Activated CD8-positive, alpha-beta memory T cell treated with anti-CD3 and anti-CD28 coated beads, Interleukin-2, amount 50 U/mL, for 24 hours (primary cell): ENCODE measurements at regions not wholly inside any gene's neighbourhood (a gene's known extent, or its start where the extent isn't known, plus 50 kb on each side); places are given as distances from the start of the nearest gene placed in this dataset.
"Not testable (repeated sequence)": the region's sequence is repeated elsewhere in the genome, so short reads cannot be mapped to it uniquely, and the experiment has no call there.

ENCODE experiments used
- DNase-seq: peaks from one replicate; pipeline ENCODE4 v3.0.0-alpha.2; 2020; ENCODE audit errors: extremely low read depth

DNA sequence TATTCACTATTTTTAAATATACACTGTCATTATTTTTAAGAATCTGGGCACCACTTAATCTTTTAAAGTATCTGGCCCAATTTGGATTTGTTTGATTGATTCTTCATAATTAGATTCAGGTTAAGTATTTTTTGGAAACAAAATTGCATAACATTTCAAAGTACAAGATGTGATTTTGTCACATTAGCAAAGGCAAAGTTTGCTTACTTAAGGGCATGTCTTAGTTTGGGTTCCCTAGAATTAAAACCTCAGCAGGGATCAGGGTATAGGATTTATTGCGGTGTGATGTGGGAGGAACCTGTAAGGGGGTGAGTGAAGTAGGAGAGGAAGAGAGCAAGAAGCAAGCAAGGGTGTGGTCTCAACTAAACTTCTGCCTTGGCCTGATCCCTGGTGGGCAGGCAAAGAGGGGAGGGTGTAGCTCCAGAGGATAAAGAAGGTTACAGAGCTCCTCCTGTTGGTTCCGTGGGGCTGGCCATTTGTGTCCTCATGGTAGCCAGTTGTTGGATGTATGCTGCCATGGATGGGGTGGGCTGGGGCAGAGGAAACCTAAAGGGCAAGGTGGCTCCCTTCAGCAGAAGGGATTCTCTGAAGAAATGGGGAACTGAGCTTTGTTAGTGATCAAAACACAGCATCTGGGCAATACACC lies 668.7 kb upstream of the SLC35B3 start:
- DNase-seq: no peak

DNA sequence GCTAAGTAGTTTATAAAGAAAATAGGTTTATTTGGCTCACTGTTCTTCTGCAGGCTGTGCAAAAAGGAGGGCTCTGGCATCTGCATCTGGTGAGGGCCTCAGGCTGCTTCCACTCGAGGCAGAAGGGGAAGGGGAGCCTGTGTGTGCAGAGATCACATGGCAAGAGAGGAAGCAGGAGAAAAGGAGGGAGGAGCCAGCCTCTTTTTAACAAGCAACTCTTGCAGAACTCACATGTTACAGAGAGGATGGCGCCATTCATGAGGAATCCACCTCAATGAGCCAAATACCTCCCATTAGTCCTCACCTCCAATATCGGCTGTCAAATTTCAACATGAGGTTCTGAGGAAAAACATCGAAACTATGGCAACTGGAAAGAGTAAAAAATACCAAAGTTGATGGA lies 666.6 kb upstream of the SLC35B3 start:
- DNase-seq: no peak

DNA sequence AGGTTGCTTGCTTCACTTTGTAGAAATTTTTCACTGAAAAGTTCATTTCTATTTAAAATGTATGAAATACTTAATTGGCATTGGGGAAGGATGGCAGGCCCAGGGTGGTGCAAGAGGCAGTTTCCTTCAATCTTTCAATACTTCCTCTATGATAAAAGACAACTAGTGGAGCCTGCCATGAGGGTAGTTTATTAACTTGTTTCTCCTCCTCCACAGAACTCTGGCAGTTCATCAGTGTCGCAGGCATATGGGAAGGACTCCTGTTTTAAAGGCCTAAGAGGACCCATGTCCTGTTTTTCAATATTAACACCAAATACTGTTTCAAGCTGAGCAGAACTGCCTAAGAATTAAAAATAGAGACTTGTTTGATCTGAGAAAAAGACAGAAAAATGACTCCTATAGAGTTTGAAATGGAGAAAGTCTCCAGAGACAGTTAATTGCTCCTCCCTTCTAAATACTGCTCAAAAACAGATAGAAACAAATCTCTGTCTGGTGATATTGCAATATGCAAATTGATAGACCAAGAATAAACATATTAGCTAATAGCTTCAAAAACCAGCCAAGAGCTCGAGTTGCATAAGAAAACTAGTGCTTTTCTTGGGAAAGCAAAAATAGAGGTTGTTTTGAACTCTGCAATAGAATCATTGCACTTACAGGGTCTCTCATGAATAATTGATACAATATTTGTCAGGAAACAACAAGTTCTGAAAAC lies 665.7 kb upstream of the SLC35B3 start:
- no peak for DNase-seq

DNA sequence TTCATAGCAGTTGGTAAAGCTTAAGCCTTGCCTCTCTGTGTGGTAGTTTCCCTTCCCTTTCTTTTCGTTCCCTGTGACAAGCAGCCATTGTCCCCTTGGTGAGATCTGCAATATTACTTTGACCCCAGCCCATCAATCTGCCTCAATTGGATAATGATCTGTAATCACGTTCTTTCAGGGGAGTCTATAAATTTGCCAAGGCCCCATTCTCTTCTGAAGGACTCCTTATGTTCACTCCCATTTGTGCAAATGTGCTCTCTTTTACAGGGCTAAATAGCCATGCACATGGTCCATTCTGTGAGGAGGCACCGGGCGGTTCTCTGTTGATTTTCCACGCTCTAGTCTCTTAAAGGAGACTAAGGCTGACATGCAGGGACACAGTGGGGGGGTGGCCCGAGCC lies 660.4 kb upstream of the SLC35B3 start:
- DNase-seq: no peak

DNA sequence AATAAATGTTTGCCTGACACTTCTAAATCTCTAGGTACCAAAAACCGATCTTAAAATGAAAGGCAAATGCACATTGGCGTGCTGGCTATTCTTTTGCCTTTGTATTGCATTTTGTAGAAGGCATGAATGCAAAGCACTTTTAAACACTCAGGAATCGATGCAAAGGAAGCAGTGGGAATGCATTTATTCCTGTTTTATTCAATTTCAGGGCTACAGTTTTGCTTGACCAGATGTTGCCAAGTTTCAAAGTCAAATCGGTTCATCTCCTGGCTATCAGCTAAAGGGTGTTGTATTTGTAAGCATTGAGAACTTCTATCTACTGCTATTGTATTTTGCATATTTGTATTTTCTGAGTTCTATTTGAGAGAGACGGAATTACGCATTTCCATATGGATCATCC lies 659.8 kb upstream of the SLC35B3 start:
- no peak for DNase-seq

DNA sequence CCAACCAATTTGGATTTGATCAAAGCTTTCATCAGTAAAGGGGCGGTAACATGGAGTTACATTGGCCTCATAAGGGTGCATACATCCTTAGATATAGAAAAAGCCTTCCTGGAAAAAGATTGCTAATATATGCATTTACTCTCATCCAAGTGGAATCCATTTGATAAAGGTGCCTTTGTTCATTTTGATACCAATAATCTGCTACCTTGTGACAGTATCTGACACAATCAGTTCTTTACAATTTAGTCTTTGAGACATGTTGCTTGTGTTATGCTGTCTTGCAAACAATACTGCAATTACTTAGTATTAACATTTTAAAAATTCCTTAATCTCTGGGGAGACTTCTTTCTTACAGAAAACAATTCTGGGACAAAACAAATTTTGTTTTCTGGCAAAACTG lies 654.4 kb upstream of the SLC35B3 start:
- no peak for DNase-seq

DNA sequence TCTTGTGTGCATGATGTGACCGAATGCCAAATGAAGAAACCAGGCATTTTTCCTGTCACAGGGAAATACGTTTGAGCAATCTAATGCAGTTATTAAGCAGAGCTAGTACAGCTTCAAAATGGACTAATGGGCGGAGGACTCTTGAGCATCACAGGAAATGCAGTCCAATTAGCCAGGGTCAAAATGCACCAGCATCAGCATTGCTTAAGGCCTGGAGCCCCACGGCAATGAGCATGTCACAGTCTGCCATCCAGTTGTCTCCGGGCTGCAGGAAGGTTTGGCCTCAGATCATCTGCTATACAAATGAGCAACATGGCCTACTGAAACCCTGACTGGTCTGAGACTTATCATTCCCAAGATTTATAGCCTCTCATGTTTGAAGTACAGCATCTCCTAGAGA lies 652.1 kb upstream of the SLC35B3 start:
- DNase-seq: no peak

DNA sequence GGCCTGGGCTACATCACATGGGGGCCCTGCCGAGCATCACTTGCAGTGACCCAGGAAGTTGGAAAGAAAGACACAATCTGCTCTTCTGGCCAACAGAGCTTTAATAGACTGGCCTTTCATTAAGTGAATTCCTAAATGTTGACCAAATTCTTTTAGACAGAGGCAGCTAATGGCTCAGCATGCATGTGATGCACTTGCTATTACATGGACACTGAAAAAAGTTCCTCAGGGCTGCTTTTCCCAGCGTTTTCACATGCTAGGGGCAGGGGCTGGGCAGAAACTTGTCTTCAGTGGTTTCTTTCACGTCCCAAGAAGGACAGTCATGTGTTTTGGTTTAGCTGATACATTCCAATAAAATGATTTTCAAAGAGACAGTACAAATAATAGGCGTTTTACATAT lies 651.0 kb upstream of the SLC35B3 start:
- DNase-seq: no peak

DNA sequence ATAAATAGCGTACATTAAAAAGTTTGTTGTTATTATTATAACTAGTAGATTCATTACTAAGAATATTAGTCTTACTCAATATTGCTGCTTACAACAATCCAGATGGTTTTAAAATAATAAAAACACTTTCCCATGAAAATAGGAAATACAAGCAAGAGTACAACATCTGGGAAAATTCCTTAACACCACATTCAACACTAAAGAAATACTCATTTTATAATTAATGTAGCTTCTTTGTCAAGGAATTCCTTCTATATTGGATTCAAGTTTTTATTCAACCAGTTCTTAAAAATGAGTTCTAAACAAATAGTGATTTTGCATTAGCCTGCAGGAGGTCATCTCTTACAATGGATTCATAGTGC lies 650.3 kb upstream of the SLC35B3 start:
- no peak for DNase-seq

DNA sequence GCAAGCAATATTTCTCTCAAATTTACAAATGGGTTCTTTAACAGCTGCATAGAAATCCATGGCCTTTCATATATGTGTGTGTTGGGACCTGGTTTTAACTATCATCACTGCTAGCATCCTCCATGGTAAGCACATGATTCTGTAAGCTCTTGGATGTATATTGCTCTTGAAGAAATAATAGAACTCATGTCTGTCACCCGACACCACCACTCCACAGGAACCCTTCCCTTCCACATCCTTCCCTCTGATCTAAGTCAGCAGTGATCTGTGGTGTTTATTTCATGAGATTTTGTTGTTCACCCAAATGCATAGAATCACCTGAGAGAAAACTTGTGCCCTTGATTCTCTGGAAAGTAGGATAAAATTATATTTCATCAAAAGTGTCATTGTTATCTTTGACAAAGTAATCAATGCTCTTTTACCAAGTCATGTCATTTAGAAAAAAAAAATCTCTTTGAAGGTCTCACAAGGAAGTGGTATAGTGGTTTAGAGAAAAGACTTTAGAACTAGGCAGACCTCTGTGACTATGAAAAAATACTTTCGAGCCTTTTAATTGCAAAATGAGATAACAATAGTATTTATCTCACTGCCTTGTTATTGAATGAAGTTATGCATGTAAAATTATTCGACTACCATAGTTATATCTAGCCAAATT lies 649.8 kb upstream of the SLC35B3 start:
- DNase-seq: no peak

DNA sequence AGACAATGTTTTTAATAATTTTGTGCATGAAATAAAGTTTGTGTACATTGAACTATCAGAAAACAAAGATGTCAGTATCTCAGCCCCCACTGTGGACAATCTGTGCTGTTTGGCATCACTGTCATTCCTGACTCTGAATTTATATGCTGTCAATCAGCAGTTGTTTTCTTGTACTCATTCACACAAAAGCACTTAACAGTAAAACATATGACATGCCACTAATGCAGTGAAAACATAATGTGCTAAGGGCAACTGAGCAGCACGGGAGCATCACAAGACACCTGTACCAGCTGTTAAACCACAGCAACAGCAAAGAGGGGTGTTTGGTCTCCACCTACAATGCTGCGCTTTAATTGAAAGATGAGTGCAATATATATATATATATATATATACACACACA lies 647.8 kb upstream of the SLC35B3 start:
- DNase-seq: no peak

DNA sequence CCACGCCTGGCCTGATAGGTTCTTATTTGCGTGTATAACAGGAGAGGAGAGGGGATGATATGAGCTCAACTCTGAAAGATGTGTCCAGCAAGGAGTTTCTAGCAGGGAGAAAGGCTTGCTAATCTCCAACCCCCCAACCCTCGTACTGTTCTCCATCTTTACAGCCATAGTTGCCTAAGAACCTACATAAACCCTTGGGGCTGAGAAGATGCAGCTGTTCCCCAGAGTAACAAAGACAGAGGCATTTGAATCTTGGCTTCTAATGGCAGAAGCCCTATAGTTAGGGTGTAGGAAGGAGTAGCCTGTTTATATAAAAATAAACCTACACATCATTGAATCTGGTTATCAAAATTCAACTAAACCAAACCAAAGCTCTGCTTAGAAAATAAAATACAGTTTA lies 631.4 kb upstream of the SLC35B3 start:
- DNase-seq: no peak

DNA sequence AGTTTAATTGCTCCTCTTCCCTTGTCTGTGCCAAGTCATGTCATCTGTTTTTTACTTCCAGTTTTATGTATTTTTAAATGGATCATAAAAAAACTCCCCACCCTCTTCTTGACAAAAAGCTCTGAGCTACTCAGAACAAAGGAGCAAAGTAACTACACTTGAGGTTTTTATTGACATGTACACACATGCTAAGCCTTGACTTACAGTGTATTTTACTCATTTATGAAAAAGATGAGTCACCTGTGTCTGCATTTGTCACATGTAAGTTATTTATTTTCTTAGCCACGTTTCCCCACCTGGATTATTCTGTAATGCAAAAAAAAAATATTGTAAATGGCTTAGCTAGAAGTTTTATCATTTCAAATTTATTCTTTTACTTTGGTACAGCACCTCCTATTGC lies 628.8 kb upstream of the SLC35B3 start:
- DNase-seq: no peak

DNA sequence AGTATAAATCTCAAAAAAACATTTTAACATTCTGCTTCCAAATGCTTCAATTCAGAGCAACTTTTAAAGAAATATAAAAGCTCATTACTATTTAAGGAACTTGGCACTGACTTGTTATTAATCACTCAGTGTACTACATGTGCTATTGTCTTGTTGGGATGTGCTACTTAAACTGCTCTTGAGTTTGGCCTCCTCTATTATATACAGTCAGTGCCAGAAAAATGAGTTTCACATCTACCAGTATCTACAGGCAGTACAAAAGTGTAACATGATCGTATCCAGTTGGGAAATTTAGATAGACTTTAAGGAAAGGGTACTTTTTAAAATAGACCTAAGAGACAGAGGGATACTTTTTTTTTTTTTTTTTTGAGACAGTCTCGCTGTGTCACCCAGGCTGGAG lies 627.3 kb upstream of the SLC35B3 start:
- no peak for DNase-seq

DNA sequence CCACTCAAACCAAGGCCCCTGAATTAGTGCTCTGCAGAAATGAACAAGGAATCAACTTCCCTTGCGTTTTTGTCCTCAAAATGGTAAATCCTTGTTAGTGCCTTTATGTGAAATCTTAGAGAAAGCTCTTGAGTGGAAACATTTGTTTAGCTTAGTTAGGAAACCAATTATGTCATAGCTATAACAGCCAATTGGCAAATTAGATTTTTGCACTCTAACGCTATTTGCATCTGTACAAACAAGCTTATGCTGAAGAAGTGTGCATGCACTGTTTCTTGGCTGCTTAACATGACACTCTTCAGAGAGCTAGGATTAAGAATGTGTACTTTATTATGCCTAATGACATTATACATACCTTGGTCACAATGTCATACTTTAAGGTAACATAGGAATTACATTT lies 622.6 kb upstream of the SLC35B3 start:
- DNase-seq: no peak

DNA sequence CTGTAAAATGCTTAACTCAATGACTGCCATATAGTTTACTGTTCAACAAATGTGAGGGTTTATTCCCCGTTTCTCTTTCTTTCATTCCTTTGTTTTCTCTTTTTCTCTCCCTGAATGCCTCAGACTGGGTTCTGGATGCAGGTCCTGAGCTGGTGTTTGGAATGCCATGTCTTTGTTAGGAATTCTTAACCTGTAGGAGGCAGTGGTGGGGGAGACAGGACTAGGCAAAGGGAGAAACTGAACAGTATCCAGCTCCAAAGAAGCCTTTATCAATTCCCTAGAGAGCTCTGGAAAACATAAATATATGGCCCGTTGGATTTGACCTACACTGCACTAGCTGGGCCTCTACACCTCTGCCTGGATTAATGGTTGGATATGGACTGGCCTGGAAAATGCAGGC lies 621.2 kb upstream of the SLC35B3 start:
- no peak for DNase-seq

DNA sequence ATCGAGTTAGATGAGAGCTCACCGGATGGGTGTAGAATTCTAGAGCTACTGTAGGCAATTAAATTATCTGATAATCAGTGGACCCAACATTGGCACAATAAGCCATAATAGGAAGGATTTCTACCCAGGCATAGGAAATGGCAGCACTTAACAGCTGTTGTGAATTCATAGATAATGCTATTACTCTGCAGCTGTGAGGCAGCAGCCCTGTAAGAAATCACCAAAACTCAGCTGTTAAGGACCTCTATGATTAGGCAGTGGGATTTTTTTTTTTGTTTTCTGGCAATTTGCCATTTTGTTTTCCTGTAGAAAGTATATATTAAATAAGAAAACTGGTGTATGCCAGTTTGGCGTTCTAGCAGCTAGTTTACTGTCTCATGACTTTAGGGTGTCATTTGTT lies 609.1 kb upstream of the SLC35B3 start:
- DNase-seq: no peak

DNA sequence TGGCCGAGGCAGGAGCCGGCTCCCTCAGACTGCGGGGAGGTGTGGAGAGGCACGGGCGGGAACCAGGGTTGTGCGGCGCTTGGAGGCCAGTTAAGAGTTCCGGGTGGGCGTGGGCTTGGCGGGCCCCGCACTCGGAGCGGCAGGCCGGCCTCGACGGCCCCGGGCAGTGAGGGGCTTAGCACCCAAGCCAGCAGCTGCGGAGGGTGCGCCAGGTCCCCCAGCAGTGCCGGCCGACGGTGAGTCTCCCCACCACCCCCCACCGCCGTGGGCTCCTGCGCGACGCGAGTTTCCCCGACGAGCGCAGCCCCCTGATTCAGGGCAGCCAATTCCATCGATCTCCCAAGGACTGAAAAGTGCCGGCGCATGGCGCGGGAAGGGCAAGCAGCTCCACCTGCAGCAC lies 605.4 kb upstream of the SLC35B3 start:
- DNase-seq: no peak

DNA sequence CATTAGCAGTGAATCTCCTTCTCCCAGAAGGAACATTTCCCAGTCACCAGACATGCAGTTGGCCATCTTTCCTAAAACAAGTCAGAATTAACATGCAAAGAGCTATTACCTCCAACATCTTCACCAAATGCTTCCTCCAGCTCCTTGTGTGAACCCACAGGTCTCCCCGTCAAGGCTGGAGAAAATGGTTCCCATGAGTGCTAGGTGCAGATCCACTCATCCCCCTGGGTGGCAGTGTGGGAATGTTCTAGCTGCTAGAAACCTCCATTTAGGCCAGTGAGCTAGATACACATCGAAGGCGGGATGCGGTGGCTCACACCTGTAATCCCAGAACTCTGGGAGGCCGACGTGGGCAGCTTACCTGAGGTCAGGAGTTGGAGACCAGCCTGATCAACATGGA lies 603.9 kb upstream of the SLC35B3 start:
- DNase-seq: no peak

DNA sequence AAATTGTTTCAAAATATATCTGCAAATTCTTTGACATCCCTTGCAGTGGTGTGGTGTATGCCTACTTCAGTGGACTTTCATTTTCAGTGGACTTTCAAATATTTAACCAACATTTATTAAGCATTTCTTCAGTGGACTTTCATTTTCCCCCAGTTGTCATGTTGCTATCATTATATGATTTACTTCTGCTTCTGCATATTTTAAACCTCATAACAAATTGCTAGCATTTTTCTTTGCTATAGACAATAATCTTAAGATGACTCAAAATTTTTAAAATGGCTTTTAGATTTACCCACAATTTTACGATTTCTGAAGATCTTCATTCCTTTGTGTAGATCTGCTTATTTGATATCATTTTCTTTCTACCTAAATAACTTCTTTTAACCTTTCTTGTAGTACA lies 592.7 kb upstream of the SLC35B3 start:
- no peak for DNase-seq

DNA sequence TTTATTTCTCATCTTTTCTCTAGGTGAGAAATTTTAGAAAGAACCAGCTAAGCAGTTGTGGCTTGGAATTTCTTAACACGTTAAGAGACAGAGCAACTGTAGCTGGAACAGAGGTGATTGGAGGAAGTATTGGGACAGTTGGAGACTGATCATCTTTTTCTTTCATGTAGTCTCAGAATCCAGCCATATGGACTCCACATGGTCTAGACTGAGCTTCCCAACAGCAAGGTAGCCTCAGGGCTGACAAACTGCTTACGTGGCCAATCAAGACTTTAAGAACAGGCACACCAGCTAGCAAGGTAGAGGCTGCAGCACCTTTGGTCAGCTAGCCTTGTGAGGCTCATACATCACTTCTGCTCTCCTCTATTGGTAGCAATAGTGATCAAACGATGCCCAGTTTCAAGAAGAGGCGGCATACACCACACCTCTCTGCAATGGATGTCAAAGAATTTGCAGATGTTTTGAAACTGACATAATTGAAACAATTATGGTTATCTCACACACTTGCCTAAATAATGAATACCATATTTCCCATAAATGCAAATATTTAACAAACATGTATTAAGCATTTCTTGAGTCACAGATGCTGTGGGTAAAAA lies 590.5 kb upstream of the SLC35B3 start:
- no peak for DNase-seq

DNA sequence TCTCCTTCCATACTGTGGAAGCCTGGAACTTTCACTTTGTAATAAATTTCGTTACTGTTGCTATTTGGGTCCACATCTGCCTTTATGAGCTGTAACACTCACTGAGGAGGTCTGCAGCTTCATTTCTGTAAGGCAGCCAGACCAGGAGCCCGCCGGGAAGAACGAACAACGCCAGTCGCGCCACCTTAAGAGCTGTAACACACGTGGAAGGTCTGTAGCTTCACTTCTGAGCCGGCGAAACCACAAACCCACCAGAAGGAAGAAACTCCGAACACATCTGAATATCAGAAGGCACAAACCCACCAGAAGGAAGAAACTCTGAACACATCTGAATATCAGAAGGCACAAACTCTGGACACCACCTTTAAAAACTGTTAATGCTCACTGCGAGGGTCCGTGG lies 589.9 kb upstream of the SLC35B3 start:
- no peak for DNase-seq

DNA sequence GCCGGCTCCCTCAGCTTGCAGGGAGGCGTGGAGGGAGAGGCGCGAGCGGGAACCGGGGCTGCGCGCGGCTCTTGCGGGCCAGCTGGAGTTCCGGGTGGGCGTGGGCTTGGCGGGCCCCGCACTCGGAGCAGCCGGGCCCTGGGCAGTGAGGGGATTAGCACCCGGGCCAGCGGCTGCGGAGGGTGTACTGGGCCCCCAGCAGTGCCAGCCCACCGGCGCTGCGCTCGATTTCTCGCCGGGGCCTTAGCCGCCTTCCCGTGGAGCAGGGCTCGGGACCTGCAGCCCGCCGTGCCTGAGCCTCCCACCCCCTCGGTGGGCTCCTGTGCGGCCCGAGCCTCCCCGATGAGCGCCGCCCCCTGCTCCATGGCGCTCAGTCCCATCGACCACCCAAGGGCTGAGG lies 588.9 kb upstream of the SLC35B3 start:
- DNase-seq: not testable (repeated sequence)
